Endothelial cell of hepatic sinusoid (primary cell): ENCODE measurements at regions not wholly inside any gene's neighbourhood (a gene's known extent, or its start where the extent isn't known, plus 50 kb on each side); places are given as distances from the start of the nearest gene placed in this dataset.

Experiments used
- in situ Hi-C: cut with HindIII; loops from 2 replicates; pipeline ENCODE4 v1.10.0; 2017; ENCODE audit warnings: low sequenced_read_pairs

DNA sequence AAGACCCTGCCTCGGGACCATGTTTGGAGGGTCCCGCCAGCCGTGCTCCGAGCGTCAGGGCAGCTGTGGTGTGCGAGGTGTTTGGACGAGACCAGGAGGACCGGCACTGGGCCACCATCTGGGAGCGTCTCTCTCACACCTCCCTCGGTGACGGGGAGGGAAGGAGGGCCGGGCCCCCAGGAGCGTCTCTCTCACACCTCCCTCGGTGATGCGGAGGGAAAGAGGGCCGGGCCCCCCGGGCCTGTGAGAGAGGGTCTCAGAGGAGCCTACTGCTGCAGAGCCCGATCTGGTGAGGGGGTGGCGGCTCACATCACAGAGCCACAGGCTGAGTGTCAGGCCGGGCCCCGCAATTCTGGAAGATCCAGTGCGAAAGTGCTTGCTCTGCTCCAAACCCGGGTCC, 65.8 kb upstream of the CFAP46 start:
- in situ Hi-C loops, result no loop called here

DNA sequence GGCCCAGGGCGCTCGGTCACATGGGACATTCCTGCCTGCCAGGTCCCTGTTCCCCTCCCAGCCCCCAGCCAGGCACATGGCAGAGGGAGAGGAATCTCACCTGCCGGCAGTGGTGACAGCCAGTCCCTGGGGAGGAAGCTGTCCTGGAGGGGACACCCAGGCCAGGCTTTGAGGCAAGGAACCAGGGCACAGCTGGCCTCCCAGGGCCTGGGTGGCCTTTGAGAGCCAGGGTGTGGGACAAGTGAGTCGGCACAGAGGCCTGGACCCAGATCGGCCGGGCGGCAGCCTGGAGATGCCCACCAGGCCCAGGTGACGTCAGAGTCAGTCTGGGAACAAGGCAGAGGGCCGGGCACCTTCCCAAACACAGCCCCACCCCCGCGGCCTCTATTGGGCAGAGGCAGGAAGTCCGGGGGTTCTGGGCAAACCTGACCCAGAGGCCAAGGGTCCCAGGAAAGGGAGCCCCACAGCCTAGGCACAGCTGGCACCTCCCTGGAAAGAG, 65.0 kb upstream of the CFAP46 start:
- in situ Hi-C loops, result no loop called here

DNA sequence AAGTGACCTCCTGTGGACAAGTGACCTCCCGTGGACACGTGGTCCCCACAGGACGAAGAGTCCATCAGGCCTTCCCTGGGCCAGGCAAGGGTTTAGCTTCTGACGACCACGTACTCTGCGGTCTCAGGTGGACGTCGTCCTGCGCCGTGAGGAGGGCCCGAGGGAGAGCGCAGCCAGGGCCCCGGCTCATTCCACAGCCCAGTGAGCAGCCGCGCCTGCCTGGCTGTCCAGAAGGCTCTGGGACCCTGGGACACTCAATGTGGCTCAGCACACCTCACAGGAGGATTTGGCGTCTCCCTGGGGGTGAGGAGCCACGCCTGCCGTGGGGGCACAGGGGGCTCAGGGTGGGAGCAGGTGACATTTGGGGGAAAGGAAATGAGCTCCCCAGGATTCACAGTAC, 64.4 kb upstream of the CFAP46 start:
- in situ Hi-C loops, result no loop called here

DNA sequence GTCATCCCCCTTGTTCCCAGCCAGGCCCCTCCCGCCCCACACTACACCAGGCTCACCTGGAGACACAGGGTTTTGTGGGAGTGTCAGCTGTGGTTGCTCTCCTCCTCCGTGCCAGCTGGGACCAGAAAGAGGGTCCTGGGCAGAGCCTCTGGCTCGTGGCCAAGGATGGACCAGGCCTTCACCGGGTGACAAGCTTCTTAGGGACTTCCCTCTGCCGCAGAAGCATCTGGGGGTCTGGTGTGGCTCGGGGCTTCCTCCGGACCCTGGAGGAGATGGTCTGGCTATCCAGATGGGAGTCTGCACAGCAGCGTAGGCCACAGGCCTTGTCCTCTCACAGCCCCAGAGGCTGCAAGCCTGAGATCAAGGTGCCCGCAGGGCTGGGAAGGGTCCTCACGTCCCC, 63.8 kb upstream of the CFAP46 start:
- in situ Hi-C loops, result no loop called here

DNA sequence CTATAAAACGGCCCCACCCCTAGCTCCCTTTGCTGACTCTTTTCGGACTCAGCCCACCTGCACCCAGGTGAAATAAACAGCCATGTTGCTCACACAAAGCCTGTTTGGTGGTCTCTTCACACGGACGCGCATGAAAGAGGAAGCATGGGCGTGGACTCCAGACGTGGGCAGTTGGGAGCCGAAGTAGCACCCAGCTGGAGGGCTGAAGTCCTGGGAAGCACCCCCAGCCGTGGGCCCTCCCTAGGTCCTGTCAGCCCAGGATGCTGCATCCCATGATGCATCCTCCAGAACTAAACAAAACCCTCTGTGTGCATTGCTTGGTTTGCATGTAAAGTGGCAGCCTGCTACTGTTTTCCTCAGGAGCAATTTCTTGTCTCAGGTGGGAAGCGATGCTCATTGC, 62.1 kb upstream of the CFAP46 start:
- in situ Hi-C loops, result no loop called here

DNA sequence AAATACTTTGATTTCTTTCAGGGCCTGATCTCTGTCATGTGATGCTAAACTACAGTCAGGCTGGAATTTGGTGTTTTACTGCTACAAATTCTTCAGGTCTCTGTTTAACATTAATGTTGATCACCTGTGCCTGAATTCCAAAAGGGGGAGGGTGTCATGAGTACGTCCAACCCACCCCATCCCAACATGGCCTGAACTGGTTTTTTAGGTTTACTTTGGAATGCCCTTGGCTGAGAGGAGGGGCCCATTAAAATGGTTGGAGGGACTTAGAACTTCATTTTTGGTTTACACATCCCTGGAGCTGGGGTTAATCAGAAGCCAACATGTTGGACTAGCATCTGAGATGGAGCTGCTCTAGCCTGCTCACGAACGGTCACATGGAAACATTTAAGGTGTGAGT, 60.8 kb upstream of the CFAP46 start:
- in situ Hi-C loops, result no loop called here

DNA sequence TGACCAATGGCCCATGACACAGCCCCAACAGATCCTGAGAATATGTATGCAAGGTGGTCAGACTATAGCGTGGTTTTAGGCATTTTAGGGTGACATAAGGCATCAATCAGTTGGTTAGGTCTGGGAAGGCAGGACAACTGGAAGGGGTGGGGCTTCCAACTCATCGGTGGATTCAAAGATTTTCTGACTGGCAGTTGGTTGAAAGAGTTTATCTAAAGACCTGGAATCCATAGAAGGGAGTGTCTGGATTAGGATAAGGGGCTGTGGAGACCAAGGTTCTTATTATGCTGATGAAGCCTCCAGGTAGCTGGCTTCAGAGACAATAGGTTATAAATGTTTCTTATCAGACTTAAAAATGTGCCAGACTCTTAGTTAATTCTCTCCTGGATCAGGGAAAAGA, 60.3 kb upstream of the CFAP46 start:
- in situ Hi-C loops, result no loop called here

DNA sequence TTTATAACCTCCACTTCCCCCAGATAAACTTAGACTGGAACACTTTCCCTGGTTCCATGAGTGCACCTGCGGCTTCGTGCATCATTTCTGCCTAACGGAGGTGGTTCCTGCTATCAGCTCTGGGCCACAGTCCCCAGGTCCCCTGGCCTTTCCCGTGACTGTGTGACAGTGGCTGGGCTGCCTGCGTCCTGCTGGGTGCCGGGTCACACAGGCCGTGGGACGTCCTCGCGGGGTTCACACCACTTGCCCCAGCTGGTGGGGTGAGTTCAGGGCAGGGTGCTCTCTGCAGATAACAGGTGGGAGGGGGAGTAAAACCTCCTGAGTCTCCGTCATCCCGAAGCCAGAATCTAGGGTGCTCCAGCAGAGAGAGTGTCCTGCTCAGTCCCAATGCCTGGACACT, 58.7 kb upstream of the CFAP46 start:
- in situ Hi-C loops, result no loop called here

DNA sequence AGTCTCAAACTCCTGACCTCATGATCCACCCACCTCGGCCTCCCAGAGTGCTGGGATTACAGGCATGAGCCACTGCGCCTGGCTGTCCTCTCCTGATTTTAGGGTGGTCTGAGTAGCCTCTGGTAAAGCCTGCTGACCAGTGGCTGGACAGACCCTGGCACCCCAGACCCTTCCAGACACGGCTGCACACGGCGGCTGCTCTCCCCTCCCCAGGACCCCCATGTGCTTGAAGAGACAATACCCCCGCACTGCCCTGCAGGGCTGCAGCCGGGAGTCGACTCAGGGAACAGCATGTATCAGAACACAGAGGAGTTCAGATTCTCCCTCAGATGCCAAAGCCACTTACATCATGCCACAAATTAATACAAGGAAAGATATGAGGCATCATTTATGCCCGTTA, 58.3 kb upstream of the CFAP46 start:
- in situ Hi-C loops, result no loop called here

DNA sequence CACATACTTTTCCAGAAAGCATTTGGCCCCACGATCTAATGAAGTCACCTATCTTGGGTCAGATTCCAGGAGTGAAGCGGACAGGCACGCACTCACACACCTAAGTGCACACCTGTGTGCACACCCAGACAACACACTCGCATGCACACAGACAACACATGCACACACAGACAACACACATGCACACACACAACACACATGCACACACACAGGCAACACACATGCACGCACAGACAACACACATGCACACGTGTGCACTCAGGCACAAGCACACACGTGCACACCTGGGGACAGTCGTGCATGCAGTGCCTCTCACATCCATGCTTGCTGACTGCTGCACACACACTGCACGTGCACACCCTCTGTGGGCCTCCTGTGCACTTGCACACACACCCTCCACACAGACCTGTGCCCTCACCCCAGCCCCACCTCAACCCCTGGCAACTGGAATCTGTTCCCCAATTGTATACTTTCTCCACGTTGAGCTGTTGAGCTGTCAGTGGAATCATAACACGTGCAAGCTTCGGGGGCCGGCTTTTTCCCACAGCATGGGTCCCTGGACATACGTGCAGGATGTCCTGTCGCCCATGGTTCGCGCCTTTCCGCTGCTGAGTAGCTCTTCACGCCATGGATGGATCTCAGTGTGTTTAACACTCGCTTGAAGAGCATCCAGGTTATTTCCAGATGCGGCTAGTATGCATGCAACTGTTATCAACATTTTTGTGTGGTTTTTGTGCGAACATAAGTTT, 55.3 kb upstream of the CFAP46 start:
- in situ Hi-C loops, result no loop called here

DNA sequence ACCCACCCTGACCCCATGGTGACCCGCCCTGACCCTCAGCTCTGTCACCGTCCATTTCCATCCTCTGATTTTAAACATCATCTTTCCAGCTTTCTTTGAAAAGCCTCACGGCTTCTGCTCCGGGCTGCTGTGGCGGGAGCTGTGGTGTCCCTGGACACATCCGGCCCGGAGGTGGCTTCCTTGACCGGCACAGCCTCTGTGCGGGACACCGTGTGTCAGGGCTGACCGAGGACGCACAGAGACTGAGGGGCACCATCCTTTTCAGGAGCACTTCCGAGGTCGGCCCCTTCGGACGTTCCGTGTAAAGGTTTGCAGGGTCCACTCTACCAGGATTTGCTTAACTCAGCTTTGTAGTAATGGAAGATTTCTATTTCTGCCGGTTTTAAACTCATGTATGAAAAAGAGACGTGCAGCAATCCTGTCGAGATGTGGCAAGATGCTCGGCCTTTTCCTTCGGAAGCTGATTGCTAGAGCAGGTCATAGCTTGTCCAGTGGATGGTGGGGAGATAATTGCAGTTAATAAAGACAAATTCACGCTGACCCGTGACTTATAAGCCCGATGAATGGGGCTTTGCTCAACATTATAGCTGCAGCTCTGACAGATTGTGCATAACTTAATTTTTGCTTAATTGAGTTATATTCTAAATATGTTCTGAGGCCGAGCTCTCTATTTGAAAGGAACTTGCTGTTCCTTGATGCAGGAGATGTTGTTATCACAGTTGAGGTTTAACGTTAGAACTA, 54.4 kb upstream of the CFAP46 start:
- in situ Hi-C loops, result no loop called here

DNA sequence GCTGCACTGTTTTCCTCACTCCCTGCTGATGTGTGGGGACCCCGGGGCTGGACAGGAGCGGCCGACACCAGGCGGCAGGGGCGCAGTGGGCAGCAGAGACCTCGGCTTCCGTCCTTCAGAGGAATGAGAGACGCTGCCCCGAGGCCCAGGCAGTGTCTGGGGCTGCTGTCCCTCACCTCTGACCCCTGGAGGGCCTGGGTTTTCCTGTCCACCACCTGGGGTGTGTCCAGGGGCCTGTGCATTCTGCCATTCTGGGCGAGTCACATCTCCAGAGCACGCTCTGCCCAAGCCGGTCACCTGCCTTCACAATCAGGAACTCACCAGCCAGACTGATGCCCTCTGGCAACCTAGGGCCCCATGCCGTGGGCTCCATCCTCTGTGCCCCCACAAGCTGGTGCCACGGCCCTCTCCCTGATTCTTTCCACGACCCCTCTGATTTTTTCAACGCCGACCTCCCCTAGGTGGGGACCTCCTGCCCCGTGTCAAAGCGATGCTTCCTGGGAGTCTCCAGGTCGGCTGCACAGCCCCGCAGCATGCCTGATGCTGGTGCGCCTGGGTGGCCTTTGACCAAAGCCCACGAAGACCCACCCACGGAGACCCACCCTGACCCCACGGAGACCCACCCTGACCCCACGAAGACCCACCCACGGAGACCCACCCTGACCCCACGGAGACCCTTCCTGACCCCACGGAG, 53.7 kb upstream of the CFAP46 start:
- in situ Hi-C loops, result no loop called here

DNA sequence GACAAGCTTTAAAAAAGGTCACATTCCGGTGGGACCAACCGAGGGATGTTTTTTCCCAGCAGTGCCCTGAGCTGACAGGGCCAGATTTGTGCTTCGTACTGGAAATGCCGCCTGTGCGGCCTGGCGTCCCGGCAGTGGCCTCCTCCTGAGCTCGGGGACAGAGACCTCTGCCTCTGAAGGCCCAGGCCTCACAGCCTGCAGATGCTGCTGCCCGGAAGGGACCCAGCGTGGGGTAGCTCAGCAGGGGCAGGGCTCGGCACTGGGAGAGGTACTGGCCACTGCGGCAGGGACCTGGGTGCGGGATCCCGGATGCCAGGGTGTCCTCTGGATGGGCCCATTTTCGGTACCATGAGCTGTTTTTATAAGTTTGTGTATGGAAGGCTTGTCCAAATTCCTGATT, 52.4 kb upstream of the CFAP46 start:
- in situ Hi-C loops, result loop anchor here (5.0 kb wide), 1 partner anchor 37 kb away; no protein-coding TSS in a partner anchor

DNA sequence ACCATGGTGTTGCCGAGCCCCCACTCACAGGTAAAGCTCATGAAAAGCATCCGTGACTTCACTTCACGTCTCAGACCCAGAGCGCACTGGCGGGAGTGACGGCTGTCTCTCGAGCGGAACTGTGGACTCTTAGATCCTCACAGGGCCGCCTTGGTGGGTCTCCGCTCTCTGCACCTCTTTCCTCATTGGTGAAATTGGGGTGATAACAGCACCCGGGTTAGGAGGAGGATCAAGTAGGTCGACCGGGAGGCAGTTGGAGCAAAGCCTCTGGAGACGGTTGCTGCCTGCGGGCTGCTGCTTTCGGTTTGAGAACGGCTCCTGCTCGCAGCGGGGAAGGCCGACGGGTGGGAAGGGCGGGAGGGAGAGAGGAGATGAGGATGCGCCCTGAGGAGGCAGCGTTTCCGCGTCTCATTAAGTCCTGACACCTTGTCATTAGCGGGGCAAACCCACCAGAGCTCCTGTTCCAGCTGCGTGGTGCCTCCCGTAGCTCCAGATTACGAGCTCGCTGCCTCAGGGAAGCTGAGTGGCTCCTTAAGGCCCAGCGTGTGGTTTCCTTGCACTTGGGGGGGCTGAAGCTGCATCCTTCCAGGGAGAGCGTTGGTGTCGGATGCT, 51.9 kb upstream of the CFAP46 start:
- in situ Hi-C loops, result loop anchor here (5.0 kb wide), 1 partner anchor 38 kb away; no protein-coding TSS in a partner anchor

DNA sequence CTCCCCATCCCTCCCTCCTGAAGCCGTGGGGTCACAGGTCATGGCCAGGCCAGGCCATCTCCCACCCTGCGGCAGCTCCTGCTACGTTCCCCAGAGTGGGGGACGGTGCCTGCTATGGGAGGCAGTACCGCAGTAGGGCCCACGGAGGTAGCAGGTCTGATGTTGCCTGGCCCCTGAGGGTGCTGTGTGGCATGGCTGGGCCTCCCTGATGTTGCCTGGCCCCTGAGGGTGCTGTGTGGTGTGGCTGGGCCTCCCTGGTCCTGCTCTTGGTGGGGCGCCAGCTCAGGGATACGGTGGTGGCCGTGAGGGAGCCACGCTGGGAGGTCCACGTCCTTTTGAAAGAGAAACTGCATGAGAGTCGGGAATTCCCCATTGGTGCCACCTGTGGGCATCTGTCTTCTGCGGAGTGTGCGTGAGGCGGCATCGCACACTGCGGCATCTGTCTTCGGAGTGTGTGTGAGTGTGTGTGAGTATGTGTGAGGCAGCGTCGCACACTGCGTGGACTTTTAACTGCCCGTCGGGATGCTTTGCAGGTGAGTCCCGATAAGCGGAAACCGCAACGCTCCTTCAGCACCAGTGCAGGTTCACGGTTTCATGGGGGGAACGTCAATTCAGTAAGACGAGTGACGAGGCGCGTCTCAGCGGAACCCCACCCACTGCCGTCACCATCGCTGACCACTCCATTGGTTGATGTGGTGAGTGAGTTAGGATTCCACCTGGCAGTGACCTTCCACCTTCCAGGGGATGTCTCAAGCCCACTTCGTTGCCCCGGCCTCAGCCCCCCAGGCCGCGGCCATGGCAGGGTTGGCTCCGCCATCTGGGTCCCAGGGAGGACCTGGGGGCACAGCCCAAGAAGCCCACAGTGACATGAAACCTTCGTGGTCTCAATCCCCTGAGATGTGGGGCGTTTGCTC, 51.2 kb upstream of the CFAP46 start:
- in situ Hi-C loops, result loop anchor here (5.0 kb wide), 1 partner anchor 39 kb away; no protein-coding TSS in a partner anchor

DNA sequence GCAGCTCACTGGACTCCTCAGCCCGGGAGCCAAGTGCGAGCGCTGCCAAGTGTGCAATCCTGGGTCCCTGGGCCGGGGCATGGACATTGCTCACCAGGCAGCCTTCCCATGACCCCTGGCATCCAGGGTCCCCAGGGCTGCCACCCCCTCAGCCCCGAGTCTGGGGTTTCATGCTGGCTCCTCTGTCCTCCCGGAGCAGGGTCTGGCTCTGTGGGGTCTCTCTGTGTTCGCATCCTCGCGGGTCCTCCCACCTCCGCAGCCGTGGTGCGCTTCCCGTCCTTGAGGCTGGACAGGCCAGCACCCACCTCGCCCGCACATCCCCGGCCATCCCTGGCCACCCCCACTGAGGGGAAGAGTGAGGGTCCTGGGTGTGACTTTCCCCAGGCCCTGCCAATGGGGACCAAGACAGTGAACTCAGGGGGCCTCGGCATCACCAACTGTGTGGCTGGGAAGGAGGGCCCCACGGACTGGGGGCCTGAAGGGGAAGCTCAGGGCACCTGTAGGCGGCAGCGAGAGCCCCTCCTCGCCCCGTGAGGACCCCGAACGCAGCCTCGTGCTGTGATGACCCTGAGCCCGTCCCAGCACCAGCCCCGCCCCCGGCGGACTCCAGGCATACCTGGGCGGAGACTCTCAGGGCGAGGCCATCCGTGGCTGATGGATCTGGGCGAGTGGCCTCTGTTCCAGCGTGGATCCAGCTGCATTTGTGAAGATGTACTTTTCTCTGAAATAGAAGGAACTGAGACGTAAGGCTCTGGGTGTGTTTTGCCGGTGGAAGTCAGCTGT, 50.3 kb upstream of the CFAP46 start:
- in situ Hi-C loops, result loop anchor here (5.0 kb wide), 1 partner anchor 40 kb away; no protein-coding TSS in a partner anchor
